Peyer's patch (tissue), 4 donors: ENCODE measurements at regions not wholly inside any gene's neighbourhood (a gene's known extent, or its start where the extent isn't known, plus 50 kb on each side); places are given as distances from the start of the nearest gene placed in this dataset.
"Not testable (repeated sequence)": the region's sequence is repeated elsewhere in the genome, so short reads cannot be mapped to it uniquely, and the experiment has no call there.

Source experiments
- DNase-seq, 3 donors: peaks; one replicate each; pipeline ENCODE4 v3.0.0-alpha.2; 2017 to 2019
- H3K27ac ChIP-seq, 4 donors: fragments of 200-600 bp; sonication (generic); one replicate each; pipeline ENCODE4 v1.5.1; 2016 to 2019
- H3K27me3 ChIP-seq, 2 donors: fragments of 200-600 bp; sonication (generic); one replicate each; pipeline ENCODE4 v1.5.1; 2019
- H3K36me3 ChIP-seq, 3 donors: fragments of 200-600 bp; sonication (generic); one replicate each; pipeline ENCODE4 v1.5.1; 2016 to 2019
- H3K4me1 ChIP-seq, 4 donors: fragments of 200-600 bp; sonication (generic); one replicate each; pipeline ENCODE4 v1.5.1; 2016 to 2019
- H3K4me3 ChIP-seq, 4 donors: fragments of 200-600 bp; sonication (generic); 1 replicate in 3 of 4; 2 replicates in 1 of 4; pipeline ENCODE4 v1.5.1; 2016 to 2019; ENCODE audit warnings: mild to moderate bottlenecking in 1 of 4
- H3K9me3 ChIP-seq, 4 donors: fragments of 200-600 bp; sonication (generic); one replicate each; pipeline ENCODE4 v1.5.1; 2016 to 2019; ENCODE audit warnings: mild to moderate bottlenecking in 1 of 4
- CTCF ChIP-seq, 6 experiments: fragments of 450-650 bp in 4 of 6; fragments of 200-600 bp in 2 of 6; sonication (generic) in 1 of 6; IDR thresholded peaks; one replicate each; pipeline ENCODE4 v1.5.1; 2017 to 2019; ENCODE audit warnings: antibody characterized with exemption in 6 of 6, mild to moderate bottlenecking in 3 of 6, moderate library complexity in 1 of 6
- POLR2A ChIP-seq, 2 donors: fragments of 450-650 bp; IDR thresholded peaks; one replicate each; pipeline ENCODE4 v1.5.1; 2017; ENCODE audit warnings: antibody characterized with exemption in 2 of 2, mild to moderate bottlenecking in 2 of 2, moderate library complexity in 2 of 2

- no peaks in the 10 kb centered on the region for H3K9me3 ChIP-seq
- H3K4me1 ChIP-seq, result no peaks in the 10 kb centered on the region
- no peak for DNase-seq
- H3K27ac ChIP-seq, result no peak overlapping the region
- no peaks in the 10 kb centered on the region for H3K36me3 ChIP-seq
- H3K27me3 ChIP-seq, result no peaks in the 10 kb centered on the region
- TF ChIP-seq POLR2A (IDR thresholded peaks at IDR 0.05) (no peak), CTCF (IDR thresholded peaks at IDR 0.05) (no peak)
- H3K4me3 ChIP-seq, result no peak overlapping the region
These were observed 432.1 kb downstream of the C12orf50 start for GRCh38 chr12:87597114-87597513.

GRCh38 chr12:87596636-87597035, 432.6 kb downstream of the C12orf50 start:
- Histone ChIP-seq H3K9me3 (no peaks in the 10 kb centered on the region), H3K4me1 (no peaks in the 10 kb centered on the region), H3K27ac (no peak overlapping the region), H3K27me3 (no peaks in the 10 kb centered on the region), H3K36me3 (no peaks in the 10 kb centered on the region), H3K4me3 (no peak overlapping the region)
- DNase-seq, result no peak
- no peak for TF ChIP-seq POLR2A (IDR thresholded peaks at IDR 0.05)
- TF ChIP-seq CTCF (IDR thresholded peaks at IDR 0.05), result no peak

GRCh38 chr12:87596134-87596533, 433.1 kb downstream of the C12orf50 start:
- no peak for DNase-seq
- H3K4me1 ChIP-seq, result no peaks in the 10 kb centered on the region

GRCh38 chr12:87585882-87586557, 443.2 kb downstream of the C12orf50 start:
- TF ChIP-seq POLR2A (IDR thresholded peaks at IDR 0.05) (no peak), CTCF (IDR thresholded peaks at IDR 0.05) (no peak)
- no peak overlapping the region for H3K4me3 ChIP-seq
- no peaks in the 10 kb centered on the region for H3K27me3 ChIP-seq
- H3K27ac ChIP-seq, result no peak overlapping the region
- no peaks in the 10 kb centered on the region for H3K4me1 ChIP-seq
- H3K9me3 ChIP-seq, result no peaks in the 10 kb centered on the region
- no peaks in the 10 kb centered on the region for H3K36me3 ChIP-seq
- no peak for DNase-seq

More at GRCh38 chr12:87596134-87596533, 433.1 kb downstream of the C12orf50 start:
- Histone ChIP-seq H3K9me3 (no peaks in the 10 kb centered on the region), H3K27me3 (no peaks in the 10 kb centered on the region), H3K27ac (no peak overlapping the region), H3K36me3 (no peaks in the 10 kb centered on the region), H3K4me3 (no peak overlapping the region)
- TF ChIP-seq CTCF (IDR thresholded peaks at IDR 0.05) (no peak), POLR2A (IDR thresholded peaks at IDR 0.05) (no peak)

GRCh38 chr12:87579091-87579490, 450.1 kb downstream of the C12orf50 start:
- H3K9me3 ChIP-seq, H3K36me3 ChIP-seq, H3K4me1 ChIP-seq, H3K27ac ChIP-seq, H3K27me3 ChIP-seq, DNase-seq, H3K4me3 ChIP-seq: not testable (repeated sequence)

- no peak overlapping the region for H3K27ac ChIP-seq
- no peaks in the 10 kb centered on the region for H3K27me3 ChIP-seq
- no peak overlapping the region for H3K4me3 ChIP-seq
- TF ChIP-seq POLR2A (IDR thresholded peaks at IDR 0.05), result no peak
- no peak for TF ChIP-seq CTCF (IDR thresholded peaks at IDR 0.05)
- no peaks in the 10 kb centered on the region for H3K9me3 ChIP-seq
- no peaks in the 10 kb centered on the region for H3K36me3 ChIP-seq
- DNase-seq, result no peak
- no peaks in the 10 kb centered on the region for H3K4me1 ChIP-seq
These were observed 453.3 kb downstream of the C12orf50 start for GRCh38 chr12:87575906-87576305.

- H3K9me3 ChIP-seq, DNase-seq, H3K27me3 ChIP-seq, H3K4me3 ChIP-seq, H3K27ac ChIP-seq, H3K4me1 ChIP-seq, H3K36me3 ChIP-seq: not testable (repeated sequence)
These were observed 462.3 kb downstream of the C12orf50 start for GRCh38 chr12:87566918-87567317.
